ENCODE measurements at regions not wholly inside any gene's neighbourhood (a gene's known extent, or its start where the extent isn't known, plus 50 kb on each side); places are given as distances from the start of the nearest gene placed in this dataset.
"Not testable (repeated sequence)": the region's sequence is repeated elsewhere in the genome, so short reads cannot be mapped to it uniquely, and the experiment has no call there.

GRCh38 chr5:167378894-167379723 lies 912.3 kb upstream of the WWC1 start:
- TF ChIP-seq CTCF (conservative IDR thresholded peaks at IDR 0.05; ENCODE audit: low read depth, low read length): no peak
- no peak overlapping the region for H3K4me3 ChIP-seq (ENCODE audit: low read length)
- DNase-seq (ENCODE audit: low read depth): no peak

GRCh38 chr5:167381457-167381856 lies 910.0 kb upstream of the WWC1 start:
- TF ChIP-seq CTCF (conservative IDR thresholded peaks at IDR 0.05; ENCODE audit: low read depth, low read length): no peak
- no peak overlapping the region for H3K4me3 ChIP-seq (ENCODE audit: low read length)
- no peak for DNase-seq (ENCODE audit: low read depth)

GRCh38 chr5:167389537-167389936 lies 901.9 kb upstream of the WWC1 start:
- TF ChIP-seq CTCF (conservative IDR thresholded peaks at IDR 0.05; ENCODE audit: low read depth, low read length): no peak
- no peak for DNase-seq (ENCODE audit: low read depth)
- H3K4me3 ChIP-seq (ENCODE audit: low read length): no peak overlapping the region

- DNase-seq (ENCODE audit: low read depth); H3K4me3 ChIP-seq (ENCODE audit: low read length): not testable (repeated sequence)
Observed at GRCh38 chr5:167391286-167391685, 900.2 kb upstream of the WWC1 start.

GRCh38 chr5:167392240-167392639 lies 899.2 kb upstream of the WWC1 start:
- DNase-seq (ENCODE audit: low read depth): no peak
- H3K4me3 ChIP-seq (ENCODE audit: low read length): no peak overlapping the region
- no peak for TF ChIP-seq CTCF (conservative IDR thresholded peaks at IDR 0.05; ENCODE audit: low read depth, low read length)

- no peak for DNase-seq (ENCODE audit: low read depth)
- H3K4me3 ChIP-seq (ENCODE audit: low read length): no peak overlapping the region
- no peak for TF ChIP-seq CTCF (conservative IDR thresholded peaks at IDR 0.05; ENCODE audit: low read depth, low read length)
Observed at GRCh38 chr5:167393358-167393757, 898.1 kb upstream of the WWC1 start.

GRCh38 chr5:167402671-167403070 lies 888.8 kb upstream of the WWC1 start:
- TF ChIP-seq CTCF (conservative IDR thresholded peaks at IDR 0.05; ENCODE audit: low read depth, low read length): no peak
- no peak overlapping the region for H3K4me3 ChIP-seq (ENCODE audit: low read length)
- no peak for DNase-seq (ENCODE audit: low read depth)
